GM06990 (cell line): ENCODE measurements at regions not wholly inside any gene's neighbourhood (a gene's known extent, or its start where the extent isn't known, plus 50 kb on each side); places are given as distances from the start of the nearest gene placed in this dataset.

Experiments used
- DNase-seq: peaks from one replicate; pipeline ENCODE4 v3.0.0-alpha.2; 2011; ENCODE audit not compliant: insufficient read length; ENCODE audit errors: extremely low read depth
- H3K27me3 ChIP-seq: replicated peaks from 2 replicates; pipeline ENCODE4 v1.6.0; 2011; ENCODE audit warnings: low read length; ENCODE audit not compliant: control insufficient read depth, insufficient read depth
- H3K36me3 ChIP-seq: 2 replicates; pipeline ENCODE4 v1.5.1; 2011; ENCODE audit warnings: low read length; ENCODE audit not compliant: control insufficient read depth, insufficient read depth
- H3K4me3 ChIP-seq: replicated peaks from 2 replicates; pipeline ENCODE4 v1.5.1; 2011; ENCODE audit warnings: low read depth, mild to moderate bottlenecking, control low read depth, low read length
- TF ChIP-seq, protein P1 (sequence below): IDR thresholded peaks from 2 replicates; pipeline ENCODE4 v1.5.1; 2011; ENCODE audit warnings: low read length, control low read depth, mild to moderate bottlenecking, inconsistent platforms; ENCODE audit not compliant: insufficient read depth, poor library complexity, severe bottlenecking

DNA sequence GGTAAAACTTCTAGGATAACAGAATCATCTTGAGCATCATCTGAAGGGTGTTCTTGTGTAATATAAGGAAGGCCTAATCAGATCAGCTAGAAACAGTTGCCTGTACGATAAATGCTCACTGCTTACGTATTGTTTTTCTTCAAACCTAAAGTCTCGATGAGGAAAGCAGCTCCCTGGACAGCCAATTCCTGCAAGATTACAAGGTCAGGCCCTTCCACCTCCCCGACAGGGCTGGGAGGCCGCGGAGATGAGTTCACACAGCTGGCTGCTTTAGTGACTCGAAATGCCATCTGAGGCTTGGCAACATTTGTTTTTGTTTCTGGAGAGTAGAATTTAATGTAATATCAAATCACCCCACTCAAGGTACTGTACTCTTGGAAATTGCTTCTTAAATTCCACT lies 95.1 kb upstream of the PFKP start:
- Histone ChIP-seq H3K36me3 (no peaks in the 10 kb centered on the region), H3K4me3 (no peak overlapping the region), H3K27me3 (no peaks in the 10 kb centered on the region; the same call in 1 of the 2 replicates)
- no peak for DNase-seq
- TF ChIP-seq, protein P1, sequence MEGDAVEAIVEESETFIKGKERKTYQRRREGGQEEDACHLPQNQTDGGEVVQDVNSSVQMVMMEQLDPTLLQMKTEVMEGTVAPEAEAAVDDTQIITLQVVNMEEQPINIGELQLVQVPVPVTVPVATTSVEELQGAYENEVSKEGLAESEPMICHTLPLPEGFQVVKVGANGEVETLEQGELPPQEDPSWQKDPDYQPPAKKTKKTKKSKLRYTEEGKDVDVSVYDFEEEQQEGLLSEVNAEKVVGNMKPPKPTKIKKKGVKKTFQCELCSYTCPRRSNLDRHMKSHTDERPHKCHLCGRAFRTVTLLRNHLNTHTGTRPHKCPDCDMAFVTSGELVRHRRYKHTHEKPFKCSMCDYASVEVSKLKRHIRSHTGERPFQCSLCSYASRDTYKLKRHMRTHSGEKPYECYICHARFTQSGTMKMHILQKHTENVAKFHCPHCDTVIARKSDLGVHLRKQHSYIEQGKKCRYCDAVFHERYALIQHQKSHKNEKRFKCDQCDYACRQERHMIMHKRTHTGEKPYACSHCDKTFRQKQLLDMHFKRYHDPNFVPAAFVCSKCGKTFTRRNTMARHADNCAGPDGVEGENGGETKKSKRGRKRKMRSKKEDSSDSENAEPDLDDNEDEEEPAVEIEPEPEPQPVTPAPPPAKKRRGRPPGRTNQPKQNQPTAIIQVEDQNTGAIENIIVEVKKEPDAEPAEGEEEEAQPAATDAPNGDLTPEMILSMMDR: no peak

DNA sequence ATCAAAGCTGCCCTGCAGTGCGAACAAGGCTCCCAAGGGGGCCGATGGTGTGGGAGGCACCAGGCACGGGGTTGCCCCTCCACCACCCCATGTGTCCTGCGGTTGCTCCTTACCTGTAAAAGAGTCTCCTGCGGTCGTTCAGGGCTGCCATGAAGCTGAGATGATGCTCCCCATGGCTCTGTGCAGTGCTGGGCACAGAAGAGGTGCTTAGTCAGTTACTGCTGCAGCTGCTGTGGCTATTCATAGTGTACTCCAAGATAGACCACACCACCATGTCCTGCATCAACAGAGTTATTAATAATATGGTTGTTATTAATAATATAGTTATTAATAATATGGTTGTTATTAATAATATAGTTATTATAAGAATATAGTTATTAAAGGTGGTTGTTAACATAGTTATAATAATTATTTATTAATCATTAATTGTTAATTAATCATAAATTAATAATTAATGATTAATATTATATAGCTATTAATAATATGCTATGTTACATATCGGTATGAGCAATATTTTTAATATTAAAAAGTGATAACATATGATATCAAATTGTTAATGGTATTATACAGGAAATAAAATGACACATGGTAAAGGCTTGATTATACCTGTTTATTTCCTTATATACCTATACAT lies 97.0 kb upstream of the PFKP start:
- Histone ChIP-seq H3K27me3 (no peaks in the 10 kb centered on the region; the same call in 1 of the 2 replicates), H3K4me3 (no peak overlapping the region), H3K36me3 (no peaks in the 10 kb centered on the region)
- TF ChIP-seq, protein P1: no peak
- no peak for DNase-seq

DNA sequence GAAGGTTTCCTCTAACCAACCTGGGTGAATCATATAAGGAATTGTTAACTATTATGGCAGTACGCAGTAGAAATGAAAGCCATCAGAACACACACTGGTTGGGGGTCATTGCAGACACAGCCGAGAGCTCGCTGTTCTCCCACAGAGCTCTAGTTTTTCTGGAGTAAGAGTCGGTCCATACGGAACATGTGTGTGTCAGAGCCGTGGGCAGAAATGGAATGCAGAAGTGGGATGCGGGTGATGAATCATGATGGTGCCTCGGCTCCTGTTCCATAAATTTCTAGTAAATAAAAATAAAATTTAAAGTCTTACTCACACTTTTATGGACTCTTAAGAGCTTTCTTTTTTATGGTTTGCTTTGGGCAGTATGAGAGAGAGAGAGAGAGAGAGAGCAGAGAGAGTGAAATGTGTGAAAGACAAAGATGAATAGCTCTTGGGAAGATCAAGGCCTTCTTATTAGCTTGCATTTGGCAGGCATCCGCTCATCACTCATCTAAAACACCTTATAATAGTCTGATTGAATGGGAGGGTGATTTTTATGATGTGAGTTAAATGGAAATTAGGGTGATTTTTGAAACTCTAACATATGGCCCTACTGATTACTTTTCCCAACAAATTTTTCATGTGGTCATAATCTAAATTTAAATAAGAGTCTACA lies 98.8 kb upstream of the PFKP start:
- TF ChIP-seq, protein P1: no peak

DNA sequence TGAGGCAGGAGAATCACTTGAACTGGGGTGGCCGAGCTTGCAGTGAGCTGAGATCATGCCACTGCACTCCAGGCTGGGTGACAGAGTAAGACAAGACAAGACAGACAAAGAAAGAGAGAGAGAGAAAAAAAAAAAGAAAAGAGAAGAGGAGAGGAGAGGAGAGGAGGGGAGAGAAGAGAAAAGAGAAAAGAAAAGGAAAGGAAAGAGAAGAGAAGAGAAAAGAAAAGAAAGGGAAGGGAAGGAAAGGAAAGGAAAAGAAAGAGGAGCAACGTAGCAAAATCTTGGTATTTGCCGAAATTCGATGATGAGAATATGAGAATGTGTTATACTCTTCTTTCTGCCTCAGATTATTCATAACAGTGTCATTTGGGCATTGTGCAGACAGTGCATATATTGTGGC lies 101.2 kb upstream of the PFKP start:
- TF ChIP-seq, protein P1: no peak
- no peak overlapping the region for H3K4me3 ChIP-seq
- no peak for DNase-seq
- H3K27me3 ChIP-seq: no peaks in the 10 kb centered on the region; the same call in none of the 2 replicates
- no peaks in the 10 kb centered on the region for H3K36me3 ChIP-seq

More for the DNA sequence above, 98.8 kb upstream of the PFKP start:
- H3K4me3 ChIP-seq: no peak overlapping the region
- H3K36me3 ChIP-seq: no peaks in the 10 kb centered on the region
- no peaks in the 10 kb centered on the region; the same call in 1 of the 2 replicates for H3K27me3 ChIP-seq
- no peak for DNase-seq

DNA sequence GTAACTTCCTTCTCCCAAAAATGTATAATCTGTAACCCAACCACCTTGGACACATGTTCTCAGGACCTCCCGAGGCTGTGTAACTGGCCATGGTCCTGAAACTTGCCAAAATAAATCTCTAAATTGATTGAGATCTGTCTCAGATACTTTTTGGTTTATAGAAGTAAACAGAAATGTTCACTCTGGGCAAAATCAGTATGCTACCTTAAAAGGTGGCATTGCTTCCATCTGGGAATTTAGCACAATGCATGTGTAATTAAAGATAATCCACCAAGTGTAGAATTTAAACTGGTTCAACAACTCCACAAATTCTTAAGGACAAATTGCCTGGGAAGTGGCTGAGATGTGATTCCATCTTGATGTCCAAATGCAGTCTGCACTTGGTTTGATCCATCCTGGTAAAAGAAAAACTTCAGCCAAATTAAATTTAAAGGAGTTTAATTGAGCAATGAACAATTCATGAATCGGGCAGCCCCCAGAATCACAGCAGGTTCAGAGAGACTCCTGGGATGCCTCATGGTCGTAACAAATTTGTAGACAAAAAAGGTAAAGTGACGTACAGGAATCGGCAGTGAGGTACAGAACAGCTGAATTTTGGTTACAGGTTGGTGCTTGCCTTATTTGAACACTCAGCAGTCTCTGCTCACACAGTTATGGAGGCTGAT lies 102.6 kb upstream of the PFKP start:
- DNase-seq: no peak
- Histone ChIP-seq H3K27me3 (no peaks in the 10 kb centered on the region; the same call in none of the 2 replicates), H3K36me3 (no peaks in the 10 kb centered on the region), H3K4me3 (no peak overlapping the region)
- TF ChIP-seq, protein P1: no peak
